IPS-NIHi7 (cell line): ENCODE measurements at regions not wholly inside any gene's neighbourhood (a gene's known extent, or its start where the extent isn't known, plus 50 kb on each side); places are given as distances from the start of the nearest gene placed in this dataset.

Experiments
- DNase-seq: peaks from one replicate; pipeline ENCODE4 v3.0.0; 2012; ENCODE audit warnings: mixed read lengths; ENCODE audit errors: extremely low spot score

- no peak for DNase-seq
These were observed 117.0 kb upstream of the ANKRD55 start for GRCh38 chr5:56350011-56350596.

- DNase-seq: no peak
These were observed 116.3 kb upstream of the ANKRD55 start for GRCh38 chr5:56349461-56349860.

GRCh38 chr5:56346741-56347535, 113.8 kb upstream of the ANKRD55 start:
- no peak for DNase-seq

GRCh38 chr5:56346044-56346710, 113.0 kb upstream of the ANKRD55 start:
- no peak for DNase-seq

GRCh38 chr5:56345352-56345751, 112.2 kb upstream of the ANKRD55 start:
- DNase-seq: no peak

- DNase-seq: no peak
These were observed 111.5 kb upstream of the ANKRD55 start for GRCh38 chr5:56344594-56344993.

- no peak for DNase-seq
These were observed 110.9 kb upstream of the ANKRD55 start for GRCh38 chr5:56343988-56344387.

GRCh38 chr5:56342616-56343015, 109.5 kb upstream of the ANKRD55 start:
- no peak for DNase-seq

GRCh38 chr5:56340196-56340980, 107.3 kb upstream of the ANKRD55 start:
- DNase-seq: no peak

- no peak for DNase-seq
These were observed 106.6 kb upstream of the ANKRD55 start for GRCh38 chr5:56339732-56340131.

GRCh38 chr5:56337715-56338319, 104.7 kb upstream of the ANKRD55 start:
- no peak for DNase-seq

- no peak for DNase-seq
These were observed 102.1 kb upstream of the ANKRD55 start for GRCh38 chr5:56335212-56335611.

GRCh38 chr5:56330806-56331205, 97.7 kb upstream of the ANKRD55 start:
- DNase-seq: no peak

GRCh38 chr5:56330167-56330566, 97.0 kb upstream of the ANKRD55 start:
- DNase-seq: no peak

GRCh38 chr5:56329652-56330051, 96.5 kb upstream of the ANKRD55 start:
- no peak for DNase-seq

GRCh38 chr5:56328753-56329560, 95.8 kb upstream of the ANKRD55 start:
- no peak for DNase-seq

GRCh38 chr5:56327809-56328208, 94.7 kb upstream of the ANKRD55 start:
- no peak for DNase-seq

- no peak for DNase-seq
These were observed 93.6 kb upstream of the ANKRD55 start for GRCh38 chr5:56326770-56327169.

- DNase-seq: no peak
These were observed 93.0 kb upstream of the ANKRD55 start for GRCh38 chr5:56326116-56326515.

- DNase-seq: no peak
These were observed 91.9 kb upstream of the ANKRD55 start for GRCh38 chr5:56325039-56325438.

- peak; percentile 30 for DNase-seq
These were observed 90.4 kb upstream of the ANKRD55 start for GRCh38 chr5:56323505-56323904.
